OCI-LY1 (cell line): ENCODE measurements at regions not wholly inside any gene's neighbourhood (a gene's known extent, or its start where the extent isn't known, plus 50 kb on each side); places are given as distances from the start of the nearest gene placed in this dataset.

Experiments
- H2AFZ ChIP-seq: fragments of 200-600 bp; sonication (generic), shearing (Covaris generic); 2 replicates; pipeline ENCODE4 v1.6.0; 2014; ENCODE audit warnings: antibody characterized with exemption, mild to moderate bottlenecking, low read length
- H3F3A ChIP-seq: fragments of 200-600 bp; sonication (generic), shearing (Covaris generic); 2 replicates; pipeline ENCODE4 v1.6.0; 2014; ENCODE audit warnings: mild to moderate bottlenecking, antibody characterized with exemption, low read length, moderate library complexity; ENCODE audit not compliant: insufficient read depth
- H3K27ac ChIP-seq: fragments of 200-600 bp; sonication (generic); 2 replicates; pipeline ENCODE4 v1.5.1; 2014; ENCODE audit warnings: low read length, mixed run types, mild to moderate bottlenecking, low read depth; ENCODE audit not compliant: poor library complexity, severe bottlenecking
- H3K27me3 ChIP-seq: fragments of 200-600 bp; sonication (generic); 2 replicates; pipeline ENCODE4 v1.6.0; 2014; ENCODE audit warnings: antibody characterized with exemption, mild to moderate bottlenecking, low read length, moderate library complexity; ENCODE audit not compliant: insufficient read depth
- H3K36me3 ChIP-seq: fragments of 200-600 bp; sonication (generic); 2 replicates; pipeline ENCODE4 v1.6.1; 2014; ENCODE audit warnings: mild to moderate bottlenecking, antibody characterized with exemption, low read length, moderate library complexity, mixed read lengths; ENCODE audit not compliant: insufficient read depth
- H3K4me1 ChIP-seq: fragments of 200-600 bp; sonication (generic); 2 replicates; pipeline ENCODE4 v1.5.1; 2014; ENCODE audit warnings: mild to moderate bottlenecking, low read length, moderate library complexity; ENCODE audit not compliant: insufficient read depth, severe bottlenecking
- H3K4me2 ChIP-seq: fragments of 200-600 bp; sonication (generic), shearing (Covaris generic); 2 replicates; pipeline ENCODE4 v1.6.1; 2014; ENCODE audit warnings: low read length
- H3K4me3 ChIP-seq: fragments of 200-600 bp; sonication (generic); 2 replicates; pipeline ENCODE4 v1.5.1; 2014; ENCODE audit warnings: low read length, low read depth, mild to moderate bottlenecking, mixed read lengths; ENCODE audit not compliant: poor library complexity, severe bottlenecking
- H3K79me2 ChIP-seq: fragments of 200-600 bp; shearing (Covaris generic); 2 replicates; pipeline ENCODE4 v1.6.1; 2016; ENCODE audit warnings: mixed run types, low read length, mixed read lengths; ENCODE audit not compliant: insufficient read depth
- H3K9ac ChIP-seq: fragments of 200-600 bp; sonication (generic), shearing (Covaris generic); 2 replicates; pipeline ENCODE4 v1.6.1; 2014; ENCODE audit warnings: mild to moderate bottlenecking, low read length, mixed read lengths
- H3K9me2 ChIP-seq: fragments of 200-600 bp; sonication (generic), shearing (Covaris generic); 2 replicates; pipeline ENCODE4 v1.6.1; 2014; ENCODE audit warnings: low read depth, mild to moderate bottlenecking, low read length, mixed read lengths
- H3K9me3 ChIP-seq: fragments of 200-600 bp; shearing (Covaris generic); 2 replicates; pipeline ENCODE4 v1.6.1; 2014; ENCODE audit warnings: low read length, mixed read lengths
- H4K20me1 ChIP-seq: fragments of 200-600 bp; sonication (generic), shearing (Covaris generic); 2 replicates; pipeline ENCODE4 v1.6.0; 2016; ENCODE audit warnings: mild to moderate bottlenecking, low read length; ENCODE audit not compliant: insufficient read depth
- CTCF ChIP-seq: fragments of 200-600 bp; sonication (generic), shearing (Covaris generic); IDR thresholded peaks from 2 replicates; pipeline ENCODE4 v1.5.1; 2017; ENCODE audit warnings: mild to moderate bottlenecking, antibody characterized with exemption, low read length, moderate library complexity, mixed read lengths
- EZH2 ChIP-seq: fragments of 200-600 bp; sonication (generic), shearing (Covaris generic); IDR thresholded peaks from 2 replicates; pipeline ENCODE4 v1.8.0; 2017; ENCODE audit warnings: borderline replicate concordance, mixed run types, mild to moderate bottlenecking, antibody characterized with exemption, low read length, moderate library complexity, mixed read lengths

GRCh38 chr5:3684771-3685354, 89.2 kb downstream of the IRX1 start:
- Histone ChIP-seq H3K4me3 (no peak overlapping the region), H3K36me3 (no peaks in the 10 kb centered on the region), H3K9me3 (no peaks in the 10 kb centered on the region), H3K9me2 (no peaks in the 10 kb centered on the region), H4K20me1 (no peaks in the 10 kb centered on the region), H3F3A (no peaks in the 10 kb centered on the region), H3K4me2 (no peak overlapping the region), H2AFZ (no peak overlapping the region), H3K27ac (no peak overlapping the region), H3K9ac (no peak overlapping the region), H3K79me2 (no peaks in the 10 kb centered on the region), H3K4me1 (no peaks in the 10 kb centered on the region), H3K27me3 (no peaks in the 10 kb centered on the region)
- TF ChIP-seq EZH2 (no peak), CTCF (no peak)

GRCh38 chr5:3694819-3695218, 99.2 kb downstream of the IRX1 start:
- Histone ChIP-seq H2AFZ (no peak overlapping the region), H3K27ac (no peak overlapping the region), H4K20me1 (no peaks in the 10 kb centered on the region), H3K4me1 (no peaks in the 10 kb centered on the region), H3K4me2 (no peak overlapping the region), H3K9me2 (no peaks in the 10 kb centered on the region), H3K27me3 (no peaks in the 10 kb centered on the region), H3K4me3 (no peak overlapping the region), H3F3A (no peaks in the 10 kb centered on the region), H3K79me2 (no peaks in the 10 kb centered on the region), H3K36me3 (no peaks in the 10 kb centered on the region), H3K9ac (no peak overlapping the region), H3K9me3 (no peaks in the 10 kb centered on the region)
- TF ChIP-seq CTCF: no peak

GRCh38 chr5:3695818-3696217, 100.2 kb downstream of the IRX1 start:
- Histone ChIP-seq H3F3A (no peaks in the 10 kb centered on the region), H4K20me1 (no peaks in the 10 kb centered on the region), H3K9ac (no peak overlapping the region), H3K79me2 (no peaks in the 10 kb centered on the region), H3K9me3 (no peaks in the 10 kb centered on the region), H3K36me3 (no peaks in the 10 kb centered on the region), H3K4me2 (no peak overlapping the region), H3K4me3 (no peak overlapping the region), H3K27ac (no peak overlapping the region), H3K27me3 (no peaks in the 10 kb centered on the region), H3K4me1 (no peaks in the 10 kb centered on the region), H3K9me2 (no peaks in the 10 kb centered on the region), H2AFZ (no peak overlapping the region)
- TF ChIP-seq CTCF: no peak
- TF ChIP-seq EZH2: no peak
